H1 (cell line): ENCODE measurements at regions not wholly inside any gene's neighbourhood (a gene's known extent, or its start where the extent isn't known, plus 50 kb on each side); places are given as distances from the start of the nearest gene placed in this dataset.

ENCODE experiments used
- BRCA1 ChIP-seq: IDR thresholded peaks from 2 replicates; pipeline ENCODE4 v1.6.1; 2012; ENCODE audit warnings: low read depth, low read length, improper control_type of control experiment
- EZH2 ChIP-seq: fragments of 200-600 bp; sonication (generic); IDR thresholded peaks from 2 replicates; pipeline ENCODE4 v1.7.1; 2012; ENCODE audit warnings: low read depth, mild to moderate bottlenecking, moderate library complexity, low read length, inconsistent platforms; ENCODE audit not compliant: severe bottlenecking
- GTF2F1 ChIP-seq: IDR thresholded peaks from 2 replicates; pipeline ENCODE4 v1.6.1; 2012; ENCODE audit warnings: low read depth, low read length, improper control_type of control experiment, borderline replicate concordance
- MAFK ChIP-seq: IDR thresholded peaks from 2 replicates; pipeline ENCODE4 v1.6.1; 2012; ENCODE audit warnings: low read depth, mild to moderate bottlenecking, improper control_type of control experiment, low read length
- POLR2A ChIP-seq, 2 experiments: IDR thresholded peaks; 1 replicate in 1 of 2; 2 replicates in 1 of 2; pipeline ENCODE4 v1.6.1; 2011; ENCODE audit warnings: low read depth in 2 of 2, low read length in 2 of 2, mild to moderate bottlenecking in 2 of 2; ENCODE audit errors: control extremely low read depth in 1 of 2
- TBP ChIP-seq: IDR thresholded peaks from 2 replicates; pipeline ENCODE4 v1.6.1; 2011; ENCODE audit warnings: low read depth, low read length, improper control_type of control experiment
- TF ChIP-seq, protein P1 (sequence below), 3 experiments: IDR thresholded peaks; 1 replicate in 2 of 3; 2 replicates in 1 of 3; pipeline versions ENCODE4 v1.5.1 to v1.6.1; 2011; ENCODE audit warnings: low read length in 3 of 3, mild to moderate bottlenecking in 3 of 3, inconsistent platforms in 2 of 3, low read depth in 1 of 3, moderate library complexity in 1 of 3; ENCODE audit not compliant: insufficient read depth in 1 of 3; ENCODE audit errors: control extremely low read depth in 1 of 3
- TF ChIP-seq, protein P2 (sequence below): IDR thresholded peaks from 2 replicates; pipeline ENCODE4 v1.6.1; 2011; ENCODE audit warnings: low read depth, mild to moderate bottlenecking, low read length; ENCODE audit not compliant: insufficient read depth

DNA sequence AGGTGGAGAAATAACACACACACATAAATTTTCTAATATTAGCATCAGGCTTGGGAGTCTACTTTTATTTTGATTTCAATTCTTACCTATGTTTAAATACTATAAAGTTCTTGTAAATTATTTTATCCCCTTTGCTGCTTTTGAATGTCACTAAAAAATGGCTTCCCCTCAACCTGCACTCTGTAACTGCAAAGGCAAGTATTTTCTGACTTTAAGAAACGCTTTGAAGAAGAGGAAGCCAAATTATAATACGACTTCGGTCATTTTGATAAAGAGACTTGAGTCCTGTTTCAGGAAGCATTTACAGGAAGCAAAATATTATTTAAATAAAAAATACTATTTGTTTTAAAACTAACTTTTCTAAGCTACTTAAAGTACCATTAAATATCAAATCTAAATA, 627.7 kb upstream of the AGTR1 start:
- no peak for TF ChIP-seq POLR2A (IDR thresholded peaks at IDR 0.05; ENCODE audit: control extremely low read depth in 1 of 2, low read depth in 2 of 2, low read length in 2 of 2)
- TF ChIP-seq, protein P1, sequence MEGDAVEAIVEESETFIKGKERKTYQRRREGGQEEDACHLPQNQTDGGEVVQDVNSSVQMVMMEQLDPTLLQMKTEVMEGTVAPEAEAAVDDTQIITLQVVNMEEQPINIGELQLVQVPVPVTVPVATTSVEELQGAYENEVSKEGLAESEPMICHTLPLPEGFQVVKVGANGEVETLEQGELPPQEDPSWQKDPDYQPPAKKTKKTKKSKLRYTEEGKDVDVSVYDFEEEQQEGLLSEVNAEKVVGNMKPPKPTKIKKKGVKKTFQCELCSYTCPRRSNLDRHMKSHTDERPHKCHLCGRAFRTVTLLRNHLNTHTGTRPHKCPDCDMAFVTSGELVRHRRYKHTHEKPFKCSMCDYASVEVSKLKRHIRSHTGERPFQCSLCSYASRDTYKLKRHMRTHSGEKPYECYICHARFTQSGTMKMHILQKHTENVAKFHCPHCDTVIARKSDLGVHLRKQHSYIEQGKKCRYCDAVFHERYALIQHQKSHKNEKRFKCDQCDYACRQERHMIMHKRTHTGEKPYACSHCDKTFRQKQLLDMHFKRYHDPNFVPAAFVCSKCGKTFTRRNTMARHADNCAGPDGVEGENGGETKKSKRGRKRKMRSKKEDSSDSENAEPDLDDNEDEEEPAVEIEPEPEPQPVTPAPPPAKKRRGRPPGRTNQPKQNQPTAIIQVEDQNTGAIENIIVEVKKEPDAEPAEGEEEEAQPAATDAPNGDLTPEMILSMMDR (IDR thresholded peaks at IDR 0.05; ENCODE audit: control extremely low read depth in 1 of 3, insufficient read depth in 1 of 3, low read depth in 1 of 3, low read length in 3 of 3): no peak
- TF ChIP-seq EZH2: no peak
- TF ChIP-seq MAFK: no peak
- no peak for TF ChIP-seq BRCA1
- no peak for TF ChIP-seq TBP
- no peak for TF ChIP-seq GTF2F1
- TF ChIP-seq, protein P2, sequence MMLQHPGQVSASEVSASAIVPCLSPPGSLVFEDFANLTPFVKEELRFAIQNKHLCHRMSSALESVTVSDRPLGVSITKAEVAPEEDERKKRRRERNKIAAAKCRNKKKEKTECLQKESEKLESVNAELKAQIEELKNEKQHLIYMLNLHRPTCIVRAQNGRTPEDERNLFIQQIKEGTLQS: no peak
